ENCODE measurements at regions not wholly inside any gene's neighbourhood (a gene's known extent, or its start where the extent isn't known, plus 50 kb on each side); places are given as distances from the start of the nearest gene placed in this dataset.

DNA sequence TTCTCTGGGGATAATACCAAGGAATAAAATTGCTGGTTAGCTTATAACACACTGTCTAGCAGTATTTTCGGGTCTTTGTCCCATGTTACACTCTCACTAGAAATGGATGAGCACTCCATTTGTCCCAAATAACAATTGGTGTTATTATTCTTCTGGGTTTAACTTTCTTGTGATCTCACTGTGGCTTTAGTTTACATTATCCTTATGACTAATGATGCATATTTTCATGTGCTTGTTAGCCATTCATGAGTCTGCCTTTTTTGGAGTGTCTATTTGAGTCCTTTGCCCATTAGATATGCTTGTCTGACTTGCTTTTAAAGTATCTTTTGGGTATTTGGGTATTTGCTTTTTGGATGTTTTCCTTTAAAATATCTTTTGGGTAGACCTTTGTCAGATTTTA, 372.9 kb upstream of the TENM3 start:
- TF ChIP-seq EZH2 (IDR thresholded peaks at IDR 0.05) (no peak), FOXP2 (optimal IDR thresholded peaks at IDR 0.05; ENCODE audit: control extremely low read depth, extremely low read length, insufficient read depth) (no peak)
